H1 (cell line): ENCODE measurements at regions not wholly inside any gene's neighbourhood (a gene's known extent, or its start where the extent isn't known, plus 50 kb on each side); places are given as distances from the start of the nearest gene placed in this dataset.

Source experiments
- CTCF ChIA-PET: fragments of 300-600 bp; sonication (Branson Sonifier 250); formaldehyde crosslinking; loops from one replicate; lab custom pipeline; 2021; ENCODE audit not compliant: partially characterized antibody; lab: Charles Lee
- POLR2A ChIA-PET: fragments of 300-600 bp; sonication (Branson Sonifier 250); formaldehyde crosslinking; loops from one replicate; lab custom pipeline; 2021; ENCODE audit warnings: inconsistent platforms; ENCODE audit not compliant: partially characterized antibody; lab: Charles Lee
- DNase-seq, 2 experiments: peaks; one replicate each; pipeline versions ENCODE4 v3.0.0 to v3.0.0-alpha.2; 2010 to 2022; ENCODE audit warnings: low spot score in 2 of 2, low read depth in 1 of 2, mixed read lengths in 1 of 2
- FAIRE-seq: peaks from 2 replicates; lab custom pipeline; 2011; peaks lifted over from hg19 to GRCh38; lab: Jason Lieb, UNC
- H2AFZ ChIP-seq: 2 replicates; pipeline ENCODE4 v1.8.1; 2012; ENCODE audit warnings: low read length, inconsistent platforms
- H2AK5ac ChIP-seq: 2 replicates; pipeline ENCODE4 v1.6.1; 2013; ENCODE audit warnings: low read depth, low read length
- H2BK120ac ChIP-seq: replicated peaks from 2 replicates; pipeline ENCODE3; 2013; ENCODE audit warnings: low read depth, low read length, inconsistent platforms
- H2BK12ac ChIP-seq: 2 replicates; pipeline ENCODE4 v1.6.1; 2013; ENCODE audit warnings: low read depth, low read length
- H2BK15ac ChIP-seq: 2 replicates; pipeline ENCODE4 v1.6.1; 2013; ENCODE audit warnings: low read length
- H2BK20ac ChIP-seq: 2 replicates; pipeline ENCODE4 v1.6.1; 2013; ENCODE audit warnings: low read length
- H2BK5ac ChIP-seq: 2 replicates; pipeline ENCODE4 v1.6.1; 2013; ENCODE audit warnings: low read depth, low read length
- H3K14ac ChIP-seq: 2 replicates; pipeline ENCODE4 v1.6.1; 2013; ENCODE audit warnings: inconsistent platforms; ENCODE audit not compliant: insufficient read length
- H3K18ac ChIP-seq: 2 replicates; pipeline ENCODE4 v1.6.1; 2013; ENCODE audit warnings: low read length; ENCODE audit errors: extremely low read depth
- H3K23ac ChIP-seq: 2 replicates; pipeline ENCODE4 v1.6.1; 2013; ENCODE audit warnings: inconsistent platforms; ENCODE audit not compliant: insufficient read length
- H3K23me2 ChIP-seq: 2 replicates; pipeline ENCODE4 v1.6.1; 2013; ENCODE audit warnings: low read depth, low read length
- H3K27ac ChIP-seq: 2 replicates; pipeline ENCODE4 v1.6.1; 2011; ENCODE audit warnings: low read depth, low read length, inconsistent platforms
- H3K27me3 ChIP-seq, 4 experiments: replicated peaks in 1 of 4; 1 replicate in 1 of 4; 2 replicates in 3 of 4; pipeline versions ENCODE4 v1.6.1 to v1.8.1; 2011 to 2013; ENCODE audit warnings: low read length in 3 of 4, mild to moderate bottlenecking in 3 of 4, inconsistent platforms in 2 of 4, mixed read lengths in 2 of 4, moderate library complexity in 1 of 4; ENCODE audit not compliant: control insufficient read depth in 3 of 4, insufficient read depth in 3 of 4; ENCODE audit errors: extremely low read depth in 1 of 4
- H3K36me3 ChIP-seq, 4 experiments: 2 replicates each; pipeline versions ENCODE4 v1.6.1 to v1.8.1; 2011 to 2013; ENCODE audit warnings: mild to moderate bottlenecking in 4 of 4, low read length in 3 of 4, moderate library complexity in 2 of 4, control low read depth in 1 of 4, inconsistent platforms in 1 of 4; ENCODE audit not compliant: insufficient read depth in 4 of 4, control insufficient read depth in 2 of 4
- H3K4ac ChIP-seq: replicated peaks from 2 replicates; pipeline ENCODE3; 2013; ENCODE audit warnings: low read length, low read depth, mixed read lengths, inconsistent platforms; ENCODE audit not compliant: insufficient read length
- H3K4me1 ChIP-seq, 4 experiments: replicated peaks in 1 of 4; 1 replicate in 1 of 4; 2 replicates in 3 of 4; pipeline versions ENCODE4 v1.6.1 to v1.8.1; 2011 to 2013; ENCODE audit warnings: low read length in 3 of 4, inconsistent platforms in 2 of 4, mixed read lengths in 1 of 4; ENCODE audit not compliant: insufficient read depth in 4 of 4, control insufficient read depth in 3 of 4
- H3K4me2 ChIP-seq, 2 experiments: 2 replicates each; pipeline versions ENCODE4 v1.6.1 to v1.8.1; 2011 to 2013; ENCODE audit warnings: low read depth in 2 of 2, low read length in 2 of 2, control low read depth in 1 of 2, inconsistent platforms in 1 of 2, mild to moderate bottlenecking in 1 of 2; ENCODE audit not compliant: insufficient read depth in 1 of 2
- H3K4me3 ChIP-seq, 4 experiments: fragments of 200-600, 300-600 bp in 1 of 4; sonication (generic), shearing (Covaris generic), sonication (Bioruptor Twin) in 1 of 4; 2 replicates each; pipeline versions ENCODE4 v1.5.1 to v1.8.1; 2011 to 2016; ENCODE audit warnings: low read length in 4 of 4, low read depth in 3 of 4, control low read depth in 2 of 4, inconsistent platforms in 2 of 4, mild to moderate bottlenecking in 2 of 4, mixed read lengths in 1 of 4, moderate library complexity in 1 of 4; ENCODE audit not compliant: insufficient read depth in 2 of 4; ENCODE audit errors: extremely low read depth in 1 of 4
- H3K56ac ChIP-seq: replicated peaks from 2 replicates; pipeline ENCODE3; 2013; ENCODE audit warnings: low read depth, mild to moderate bottlenecking, mixed read lengths, low read length, inconsistent platforms; ENCODE audit not compliant: insufficient read length
- H3K79me1 ChIP-seq: 2 replicates; pipeline ENCODE4 v1.6.1; 2013; ENCODE audit warnings: low read depth, low read length, control low read depth
- H3K79me2 ChIP-seq, 2 experiments: 2 replicates each; pipeline versions ENCODE4 v1.6.1 to v1.8.1; 2012 to 2013; ENCODE audit warnings: low read length in 2 of 2, mild to moderate bottlenecking in 2 of 2, inconsistent platforms in 1 of 2; ENCODE audit not compliant: insufficient read depth in 2 of 2, control insufficient read depth in 1 of 2
- H3K9ac ChIP-seq, 4 experiments: replicated peaks in 1 of 4; 1 replicate in 1 of 4; 2 replicates in 3 of 4; pipeline versions ENCODE4 v1.6.1 to v1.8.1; 2011 to 2013; ENCODE audit warnings: low read depth in 3 of 4, low read length in 3 of 4, control low read depth in 2 of 4, mild to moderate bottlenecking in 2 of 4, moderate library complexity in 2 of 4, inconsistent platforms in 1 of 4; ENCODE audit errors: extremely low read depth in 1 of 4
- H3K9me3 ChIP-seq, 2 experiments: 2 replicates each; pipeline versions ENCODE4 v1.6.1 to v1.8.1; 2012 to 2013; ENCODE audit warnings: mild to moderate bottlenecking in 2 of 2, moderate library complexity in 2 of 2, control low read depth in 1 of 2, inconsistent platforms in 1 of 2, low read depth in 1 of 2, low read length in 1 of 2, mixed read lengths in 1 of 2; ENCODE audit not compliant: insufficient read depth in 2 of 2
- H4K20me1 ChIP-seq, 2 experiments: replicated peaks in 1 of 2; 2 replicates each; pipeline versions ENCODE3 to v1.8.1; 2011 to 2013; ENCODE audit warnings: inconsistent platforms in 2 of 2, low read length in 2 of 2, mild to moderate bottlenecking in 1 of 2; ENCODE audit not compliant: insufficient read depth in 2 of 2, control insufficient read depth in 1 of 2
- H4K5ac ChIP-seq: 2 replicates; pipeline ENCODE4 v1.6.1; 2013; ENCODE audit warnings: low read length, low read depth, mixed read lengths, inconsistent platforms; ENCODE audit not compliant: insufficient read length
- H4K8ac ChIP-seq: 2 replicates; pipeline ENCODE4 v1.8.0; 2013; ENCODE audit warnings: mild to moderate bottlenecking, moderate library complexity, low read length, inconsistent platforms; ENCODE audit not compliant: insufficient read depth; ENCODE audit errors: extremely low read depth
- H4K91ac ChIP-seq: replicated peaks from 2 replicates; pipeline ENCODE3; 2013; ENCODE audit warnings: low read length, mixed read lengths, inconsistent platforms; ENCODE audit not compliant: insufficient read length
- CBX8 ChIP-seq: fragments of 300-800, 300-1000 bp; sonication (generic); IDR thresholded peaks from 2 replicates; pipeline ENCODE4 v1.7.1; 2016; ENCODE audit warnings: low read depth, low read length, borderline replicate concordance
- NANOG ChIP-seq: IDR thresholded peaks from 2 replicates; pipeline ENCODE4 v1.6.1; 2011; ENCODE audit warnings: low read length, low read depth, mild to moderate bottlenecking, inconsistent platforms; ENCODE audit not compliant: insufficient read depth, poor library complexity, severe bottlenecking
- POU5F1 ChIP-seq: IDR thresholded peaks from 2 replicates; pipeline ENCODE4 v1.6.1; 2011; ENCODE audit warnings: low read depth, mild to moderate bottlenecking, low read length, moderate library complexity
- WGBS, 2 experiments: shearing (Covaris generic) in 1 of 2; methylation state at CpG; one replicate each; pipeline versions ENCODE4 v1.1.6 to v1.1.7; 2013 to 2015; ENCODE audit warnings: low lambda C conversion rate in 2 of 2, mixed read lengths in 2 of 2, inconsistent platforms in 1 of 2, low coverage in 1 of 2, missing lambda C conversion rate in 1 of 2; ENCODE audit not compliant: insufficient replicate concordance in 2 of 2, insufficient coverage in 1 of 2, insufficient read length in 1 of 2; ENCODE audit errors: extremely low coverage in 1 of 2, missing lambda C conversion rate in 1 of 2; 5-methylcytosine and 5-hydroxymethylcytosine counted together

GRCh38 chr5:121156565-121156964, 692.5 kb downstream of the PRR16 start:
- H3K27me3 ChIP-seq: no peaks in the 10 kb centered on the region
- no peaks in the 10 kb centered on the region for H3K36me3 ChIP-seq
- H3K27ac ChIP-seq: no peak overlapping the region; the same call in 1 of the 2 replicates
- 0 out of 2 replicates have a peak overlapping the region, but pooled peaks have one; percentile 56 for H2BK20ac ChIP-seq
- H3K56ac ChIP-seq: no peak overlapping the region
- no peak overlapping the region for H3K23ac ChIP-seq
- no peak overlapping the region for H4K5ac ChIP-seq
- ChIA-PET CTCF (no interaction called here), POLR2A (no interaction called here)
- H2BK12ac ChIP-seq: no peak overlapping the region
- no peak overlapping the region for H3K4ac ChIP-seq
- no peak overlapping the region; a peak in 1 of 4 replicates for H3K4me2 ChIP-seq
- H2BK15ac ChIP-seq: no peak overlapping the region
- H2AFZ ChIP-seq: 0 out of 2 replicates have a peak overlapping the region, but pooled peaks have one; percentile 43
- no peaks in the 10 kb centered on the region for H4K20me1 ChIP-seq
- H3K4me1 ChIP-seq: peaks cover 0 to 3% (median 1%) of the 10 kb centered on the region in 4 experiments; a peak in 2 of 7 replicates
- FAIRE-seq: no peak
- no peak overlapping the region for H4K8ac ChIP-seq
- H2BK5ac ChIP-seq: peak overlapping the region; percentile 82; the same call in 1 of the 2 replicates
- H3K14ac ChIP-seq: no peak overlapping the region
- no peaks in the 10 kb centered on the region for H3K9me3 ChIP-seq
- WGBS, 2 experiments: 93% methylated on average over 1 of the region's 1 CpG; no CpG with 5 or more reads in 1 of the 2 experiments
- no peak overlapping the region for H4K91ac ChIP-seq
- no peak overlapping the region for H2AK5ac ChIP-seq
- H2BK120ac ChIP-seq: no peak overlapping the region
- no peaks in the 10 kb centered on the region for H3K79me1 ChIP-seq
- no peak for DNase-seq
- TF ChIP-seq POU5F1 (no peak), NANOG (peak; percentile 26), CBX8 (no peak)
- no peak overlapping the region for H3K4me3 ChIP-seq
- H3K23me2 ChIP-seq: no peaks in the 10 kb centered on the region
- H3K79me2 ChIP-seq: no peaks in the 10 kb centered on the region
- H3K9ac ChIP-seq: no peak overlapping the region
- H3K18ac ChIP-seq: no peak overlapping the region
